ENCODE measurements at regions not wholly inside any gene's neighbourhood (a gene's known extent, or its start where the extent isn't known, plus 50 kb on each side); places are given as distances from the start of the nearest gene placed in this dataset.

DNA sequence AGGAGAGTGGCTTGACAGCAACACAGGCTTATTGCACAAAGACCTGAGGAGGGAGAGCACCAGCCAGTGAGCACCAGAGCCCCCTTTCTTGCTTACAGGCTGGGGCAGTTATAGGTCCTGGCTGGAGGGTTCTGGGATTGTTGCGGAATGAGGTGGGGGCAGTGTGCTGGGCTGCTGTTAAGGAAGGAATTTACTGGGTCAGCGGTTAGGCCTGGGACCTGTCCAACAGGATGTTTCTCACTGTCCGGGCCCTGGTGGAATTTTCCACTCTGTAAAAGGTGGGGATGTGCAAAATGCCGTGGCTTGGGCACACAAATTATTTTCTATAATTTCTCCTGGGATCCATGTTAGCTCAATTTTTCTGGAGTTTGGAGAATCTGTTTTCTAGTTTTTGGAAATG, 757.3 kb downstream of the TYW1 start (continued):
- TF ChIP-seq, protein P1, sequence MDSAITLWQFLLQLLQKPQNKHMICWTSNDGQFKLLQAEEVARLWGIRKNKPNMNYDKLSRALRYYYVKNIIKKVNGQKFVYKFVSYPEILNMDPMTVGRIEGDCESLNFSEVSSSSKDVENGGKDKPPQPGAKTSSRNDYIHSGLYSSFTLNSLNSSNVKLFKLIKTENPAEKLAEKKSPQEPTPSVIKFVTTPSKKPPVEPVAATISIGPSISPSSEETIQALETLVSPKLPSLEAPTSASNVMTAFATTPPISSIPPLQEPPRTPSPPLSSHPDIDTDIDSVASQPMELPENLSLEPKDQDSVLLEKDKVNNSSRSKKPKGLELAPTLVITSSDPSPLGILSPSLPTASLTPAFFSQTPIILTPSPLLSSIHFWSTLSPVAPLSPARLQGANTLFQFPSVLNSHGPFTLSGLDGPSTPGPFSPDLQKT (IDR thresholded peaks at IDR 0.05; ENCODE audit: borderline replicate concordance, low read depth, low read length) = no peak
- no peak for TF ChIP-seq ZEB2 (tag by site-specific recombination; IDR thresholded peaks at IDR 0.05)
- TF ChIP-seq ZNF555 (tag by site-specific recombination; conservative IDR thresholded peaks at IDR 0.05) = no peak
- TF ChIP-seq ZNF311 (tag by site-specific recombination; IDR thresholded peaks at IDR 0.05; ENCODE audit: borderline replicate concordance) = no peak
- TF ChIP-seq ZNF239 (tag by site-specific recombination; IDR thresholded peaks at IDR 0.05) = no peak
- no peak for TF ChIP-seq MYNN (tag by site-specific recombination; IDR thresholded peaks at IDR 0.05; ENCODE audit: borderline replicate concordance)
- no peak for TF ChIP-seq ZNF596 (tag by site-specific recombination; IDR thresholded peaks at IDR 0.05)

DNA sequence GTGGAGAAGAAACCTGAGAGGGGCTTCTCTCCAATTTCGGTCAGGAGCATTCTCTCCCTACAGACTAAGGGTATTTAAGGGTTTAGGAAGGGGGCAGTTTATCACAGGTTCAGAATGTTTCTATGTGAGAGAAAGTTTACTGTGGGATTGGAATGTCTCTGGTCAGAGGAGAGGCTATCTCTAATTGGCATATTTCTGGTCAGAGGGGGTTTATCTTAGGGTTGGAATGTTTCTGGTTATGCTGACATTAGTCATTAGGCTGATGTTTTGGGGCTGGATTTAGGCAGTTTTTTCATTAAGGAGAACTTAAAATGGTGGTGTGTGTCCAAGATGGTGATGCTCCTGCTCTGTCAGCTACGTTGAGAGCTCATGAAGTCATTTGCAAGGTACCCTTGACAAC, 758.0 kb downstream of the TYW1 start:
- Histone ChIP-seq H3K4me3 (ENCODE audit: low read depth, low read length) (no peak overlapping the region), H3K4me1 (ENCODE audit: control insufficient read depth, insufficient read depth, low read length) (no peaks in the 10 kb centered on the region), H3K27ac (ENCODE audit: extremely low read depth, low read depth, low read length) (no peak overlapping the region), H3K9me3 (ENCODE audit: control insufficient read depth, insufficient read depth, low read depth, low read length) (no peaks in the 10 kb centered on the region), H3K36me3 (ENCODE audit: control insufficient read depth in 2 of 2, insufficient read depth in 1 of 2, low read length in 2 of 2) (no peaks in the 10 kb centered on the region)
- CTCF ChIA-PET = no interaction called here
- POLR2A ChIA-PET = no interaction called here
- no peak for TF ChIP-seq ZNF48 (tag by site-specific recombination; IDR thresholded peaks at IDR 0.05)
- TF ChIP-seq ZNF133 (tag by site-specific recombination; IDR thresholded peaks at IDR 0.05) = no peak
- no peak for TF ChIP-seq ZNF404 (tag by site-specific recombination; IDR thresholded peaks at IDR 0.05)
- TF ChIP-seq, protein P2, sequence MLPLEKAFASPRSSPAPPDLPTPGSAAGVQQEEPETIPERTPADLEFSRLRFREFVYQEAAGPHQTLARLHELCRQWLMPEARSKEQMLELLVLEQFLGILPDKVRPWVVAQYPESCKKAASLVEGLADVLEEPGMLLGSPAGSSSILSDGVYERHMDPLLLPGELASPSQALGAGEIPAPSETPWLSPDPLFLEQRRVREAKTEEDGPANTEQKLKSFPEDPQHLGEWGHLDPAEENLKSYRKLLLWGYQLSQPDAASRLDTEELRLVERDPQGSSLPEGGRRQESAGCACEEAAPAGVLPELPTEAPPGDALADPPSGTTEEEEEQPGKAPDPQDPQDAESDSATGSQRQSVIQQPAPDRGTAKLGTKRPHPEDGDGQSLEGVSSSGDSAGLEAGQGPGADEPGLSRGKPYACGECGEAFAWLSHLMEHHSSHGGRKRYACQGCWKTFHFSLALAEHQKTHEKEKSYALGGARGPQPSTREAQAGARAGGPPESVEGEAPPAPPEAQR (tag by site-specific recombination; IDR thresholded peaks at IDR 0.05) = no peak
- no peak for TF ChIP-seq ZSCAN16 (tag by site-specific recombination; IDR thresholded peaks at IDR 0.05)
- TF ChIP-seq, protein P3, sequence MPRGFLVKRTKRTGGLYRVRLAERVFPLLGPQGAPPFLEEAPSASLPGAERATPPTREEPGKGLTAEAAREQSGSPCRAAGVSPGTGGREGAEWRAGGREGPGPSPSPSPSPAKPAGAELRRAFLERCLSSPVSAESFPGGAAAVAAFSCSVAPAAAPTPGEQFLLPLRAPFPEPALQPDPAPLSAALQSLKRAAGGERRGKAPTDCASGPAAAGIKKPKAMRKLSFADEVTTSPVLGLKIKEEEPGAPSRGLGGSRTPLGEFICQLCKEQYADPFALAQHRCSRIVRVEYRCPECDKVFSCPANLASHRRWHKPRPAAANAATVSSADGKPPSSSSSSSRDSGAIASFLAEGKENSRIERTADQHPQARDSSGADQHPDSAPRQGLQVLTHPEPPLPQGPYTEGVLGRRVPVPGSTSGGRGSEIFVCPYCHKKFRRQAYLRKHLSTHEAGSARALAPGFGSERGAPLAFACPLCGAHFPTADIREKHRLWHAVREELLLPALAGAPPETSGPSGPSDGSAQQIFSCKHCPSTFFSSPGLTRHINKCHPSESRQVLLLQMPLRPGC (tag by site-specific recombination; IDR thresholded peaks at IDR 0.05) = no peak

DNA sequence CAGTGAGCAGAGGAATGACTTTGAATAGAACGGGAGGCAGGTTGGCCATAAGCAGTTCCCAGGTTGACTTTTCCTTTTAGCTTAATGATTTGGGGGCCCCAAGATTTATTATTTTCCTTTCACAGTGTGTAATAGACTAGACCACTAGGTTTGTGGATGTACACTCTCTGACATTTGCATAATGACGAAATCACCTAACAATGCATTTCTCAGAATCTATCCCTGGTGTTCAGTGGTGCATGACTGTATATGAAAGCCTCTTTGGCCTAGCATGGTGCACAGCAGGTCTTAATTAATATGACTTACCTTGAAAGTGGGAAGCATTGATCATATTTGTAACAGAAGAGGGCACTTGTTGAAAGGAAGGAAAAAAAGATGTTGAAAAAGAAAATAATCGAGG, 761.9 kb downstream of the TYW1 start:
- ChIA-PET CTCF (no interaction called here), POLR2A (no interaction called here)
- TF ChIP-seq ZNF654 (tag by site-specific recombination; IDR thresholded peaks at IDR 0.05; ENCODE audit: low read depth) = no peak
- no peak for TF ChIP-seq ZNF664 (tag by site-specific recombination; IDR thresholded peaks at IDR 0.05)
- TF ChIP-seq, protein P4, sequence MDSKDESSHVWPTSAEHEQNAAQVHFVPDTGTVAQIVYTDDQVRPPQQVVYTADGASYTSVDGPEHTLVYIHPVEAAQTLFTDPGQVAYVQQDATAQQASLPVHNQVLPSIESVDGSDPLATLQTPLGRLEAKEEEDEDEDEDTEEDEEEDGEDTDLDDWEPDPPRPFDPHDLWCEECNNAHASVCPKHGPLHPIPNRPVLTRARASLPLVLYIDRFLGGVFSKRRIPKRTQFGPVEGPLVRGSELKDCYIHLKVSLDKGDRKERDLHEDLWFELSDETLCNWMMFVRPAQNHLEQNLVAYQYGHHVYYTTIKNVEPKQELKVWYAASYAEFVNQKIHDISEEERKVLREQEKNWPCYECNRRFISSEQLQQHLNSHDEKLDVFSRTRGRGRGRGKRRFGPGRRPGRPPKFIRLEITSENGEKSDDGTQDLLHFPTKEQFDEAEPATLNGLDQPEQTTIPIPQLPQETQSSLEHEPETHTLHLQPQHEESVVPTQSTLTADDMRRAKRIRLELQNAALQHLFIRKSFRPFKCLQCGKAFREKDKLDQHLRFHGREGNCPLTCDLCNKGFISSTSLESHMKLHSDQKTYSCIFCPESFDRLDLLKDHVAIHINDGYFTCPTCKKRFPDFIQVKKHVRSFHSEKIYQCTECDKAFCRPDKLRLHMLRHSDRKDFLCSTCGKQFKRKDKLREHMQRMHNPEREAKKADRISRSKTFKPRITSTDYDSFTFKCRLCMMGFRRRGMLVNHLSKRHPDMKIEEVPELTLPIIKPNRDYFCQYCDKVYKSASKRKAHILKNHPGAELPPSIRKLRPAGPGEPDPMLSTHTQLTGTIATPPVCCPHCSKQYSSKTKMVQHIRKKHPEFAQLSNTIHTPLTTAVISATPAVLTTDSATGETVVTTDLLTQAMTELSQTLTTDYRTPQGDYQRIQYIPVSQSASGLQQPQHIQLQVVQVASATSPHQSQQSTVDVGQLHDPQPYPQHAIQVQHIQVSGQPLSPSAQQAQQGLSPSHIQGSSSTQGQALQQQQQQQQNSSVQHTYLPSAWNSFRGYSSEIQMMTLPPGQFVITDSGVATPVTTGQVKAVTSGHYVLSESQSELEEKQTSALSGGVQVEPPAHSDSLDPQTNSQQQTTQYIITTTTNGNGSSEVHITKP (tag by site-specific recombination; IDR thresholded peaks at IDR 0.05) = no peak
- Histone ChIP-seq H3K4me1 (ENCODE audit: control insufficient read depth, insufficient read depth, low read length) (no peaks in the 10 kb centered on the region), H3K36me3 (ENCODE audit: control insufficient read depth in 2 of 2, insufficient read depth in 1 of 2, low read length in 2 of 2) (no peaks in the 10 kb centered on the region), H3K27ac (ENCODE audit: extremely low read depth, low read depth, low read length) (no peak overlapping the region), H3K4me3 (ENCODE audit: low read depth, low read length) (no peak overlapping the region), H3K9me3 (ENCODE audit: control insufficient read depth, insufficient read depth, low read depth, low read length) (no peaks in the 10 kb centered on the region)

Measured in HEK293 (cell line).